ENCODE measurements at regions not wholly inside any gene's neighbourhood (a gene's known extent, or its start where the extent isn't known, plus 50 kb on each side); places are given as distances from the start of the nearest gene placed in this dataset.

DNA sequence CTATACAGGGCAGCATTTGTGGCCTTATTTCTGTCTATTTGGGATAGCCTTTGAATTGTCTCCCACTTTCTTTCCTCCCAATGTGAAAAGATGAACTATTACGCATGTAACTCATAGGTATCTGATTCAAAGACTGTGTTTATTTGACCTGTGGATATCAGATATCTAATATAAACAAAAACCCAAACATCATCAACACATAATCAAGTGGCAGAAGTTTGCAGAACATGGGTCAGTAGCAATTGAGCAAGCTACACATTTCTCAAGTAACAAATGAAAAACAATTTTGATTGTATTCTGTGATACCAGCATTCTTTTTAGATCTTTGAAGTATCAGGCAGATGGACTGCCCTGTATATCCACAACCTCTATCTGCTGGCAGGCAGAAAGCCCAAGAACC, 490.5 kb upstream of the ADGRL2 start:
- TF ChIP-seq, protein P1, sequence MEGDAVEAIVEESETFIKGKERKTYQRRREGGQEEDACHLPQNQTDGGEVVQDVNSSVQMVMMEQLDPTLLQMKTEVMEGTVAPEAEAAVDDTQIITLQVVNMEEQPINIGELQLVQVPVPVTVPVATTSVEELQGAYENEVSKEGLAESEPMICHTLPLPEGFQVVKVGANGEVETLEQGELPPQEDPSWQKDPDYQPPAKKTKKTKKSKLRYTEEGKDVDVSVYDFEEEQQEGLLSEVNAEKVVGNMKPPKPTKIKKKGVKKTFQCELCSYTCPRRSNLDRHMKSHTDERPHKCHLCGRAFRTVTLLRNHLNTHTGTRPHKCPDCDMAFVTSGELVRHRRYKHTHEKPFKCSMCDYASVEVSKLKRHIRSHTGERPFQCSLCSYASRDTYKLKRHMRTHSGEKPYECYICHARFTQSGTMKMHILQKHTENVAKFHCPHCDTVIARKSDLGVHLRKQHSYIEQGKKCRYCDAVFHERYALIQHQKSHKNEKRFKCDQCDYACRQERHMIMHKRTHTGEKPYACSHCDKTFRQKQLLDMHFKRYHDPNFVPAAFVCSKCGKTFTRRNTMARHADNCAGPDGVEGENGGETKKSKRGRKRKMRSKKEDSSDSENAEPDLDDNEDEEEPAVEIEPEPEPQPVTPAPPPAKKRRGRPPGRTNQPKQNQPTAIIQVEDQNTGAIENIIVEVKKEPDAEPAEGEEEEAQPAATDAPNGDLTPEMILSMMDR (IDR thresholded peaks at IDR 0.05) = no peak
- no peaks in the 10 kb centered on the region for H3K27me3 Mint-ChIP-seq (ENCODE audit: low read depth in 3 of 3)
- no peak overlapping the region for H3K27ac ChIP-seq (ENCODE audit: low read depth in 1 of 2, low read length in 2 of 2)
- H2AFZ ChIP-seq (ENCODE audit: insufficient read depth, low read depth, low read length, poor library complexity, severe bottlenecking) = no peak overlapping the region
- intact Hi-C loops (cut with micrococcal nuclease) = no loop called here
- peaks cover 7% of the 10 kb centered on the region for H3K4me1 Mint-ChIP-seq
- H3K79me2 ChIP-seq (ENCODE audit: insufficient read depth, low read length) = no peaks in the 10 kb centered on the region
- H4K20me1 ChIP-seq (ENCODE audit: insufficient read depth, low read length) = no peaks in the 10 kb centered on the region
- no peak for DNase-seq
- H3K4me1 ChIP-seq (ENCODE audit: control insufficient read depth in 1 of 2, insufficient read depth in 2 of 2, low read length in 2 of 2) = no peaks in the 10 kb centered on the region
- H3K9me3 ChIP-seq (replicated peaks in 1 of 2; ENCODE audit: control insufficient read depth in 1 of 2, insufficient read depth in 1 of 2, low read length in 2 of 2) = no peaks in the 10 kb centered on the region
- H3K4me3 Mint-ChIP-seq = no peak overlapping the region
- no peaks in the 10 kb centered on the region for H3K27me3 ChIP-seq (ENCODE audit: control insufficient read depth in 2 of 2, insufficient read depth in 2 of 2, low read length in 2 of 2)
- WGBS (ENCODE audit: insufficient coverage) = no CpG with 5 or more reads among the region's 1 CpG
- H3K4me2 ChIP-seq (replicated peaks; ENCODE audit: extremely low read depth, low read length, poor library complexity, severe bottlenecking) = no peak overlapping the region
- H3K9ac ChIP-seq (ENCODE audit: insufficient read depth, low read length, poor library complexity, severe bottlenecking) = no peak overlapping the region
- H3K36me3 Mint-ChIP-seq = no peaks in the 10 kb centered on the region
- no peaks in the 10 kb centered on the region for H3K36me3 ChIP-seq (replicated peaks in 1 of 2; ENCODE audit: control insufficient read depth in 1 of 2, insufficient read depth in 2 of 2, low read length in 2 of 2)
- peaks cover 0 to 3% (median 0%) of the 10 kb centered on the region in 7 donors for H3K9me3 Mint-ChIP-seq
- no peak overlapping the region for H3K4me3 ChIP-seq (replicated peaks in 1 of 3; ENCODE audit: low read depth in 2 of 3, low read length in 3 of 3)
- H3K27ac Mint-ChIP-seq = no peak overlapping the region

DNA sequence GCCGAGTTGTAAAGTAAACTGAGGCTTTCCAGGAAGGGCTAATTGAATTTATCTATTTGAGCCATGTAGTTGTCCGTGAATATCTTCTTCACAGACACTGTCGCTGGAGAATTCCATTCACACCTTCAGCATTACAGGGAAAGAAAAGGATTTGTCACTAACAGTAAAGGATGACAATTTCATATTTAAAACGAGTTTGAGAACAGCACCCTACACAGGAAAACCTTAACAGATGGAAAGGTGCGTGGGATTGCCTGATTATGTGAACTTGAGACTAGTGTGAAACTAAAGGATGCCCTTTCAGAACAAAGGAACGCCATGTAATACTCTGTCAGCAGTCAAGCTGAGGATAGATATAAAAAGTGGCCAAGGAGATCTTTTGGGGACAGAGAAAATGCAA, 492.5 kb upstream of the ADGRL2 start:
- Mint-ChIP-seq H3K27ac (no peak overlapping the region), H3K9me3 (peaks cover 0 to 3% (median 0%) of the 10 kb centered on the region in 7 donors), H3K36me3 (no peaks in the 10 kb centered on the region), H3K4me1 (no peaks in the 10 kb centered on the region), H3K27me3 (ENCODE audit: low read depth in 3 of 3) (no peaks in the 10 kb centered on the region), H3K4me3 (no peak overlapping the region)
- Histone ChIP-seq H3K9ac (ENCODE audit: insufficient read depth, low read length, poor library complexity, severe bottlenecking) (no peak overlapping the region), H3K9me3 (replicated peaks in 1 of 2; ENCODE audit: control insufficient read depth in 1 of 2, insufficient read depth in 1 of 2, low read length in 2 of 2) (no peaks in the 10 kb centered on the region), H4K20me1 (ENCODE audit: insufficient read depth, low read length) (no peaks in the 10 kb centered on the region), H3K4me2 (replicated peaks; ENCODE audit: extremely low read depth, low read length, poor library complexity, severe bottlenecking) (no peak overlapping the region), H3K27me3 (ENCODE audit: control insufficient read depth in 2 of 2, insufficient read depth in 2 of 2, low read length in 2 of 2) (no peaks in the 10 kb centered on the region), H3K36me3 (replicated peaks in 1 of 2; ENCODE audit: control insufficient read depth in 1 of 2, insufficient read depth in 2 of 2, low read length in 2 of 2) (no peaks in the 10 kb centered on the region), H3K27ac (ENCODE audit: low read depth in 1 of 2, low read length in 2 of 2) (no peak overlapping the region), H2AFZ (ENCODE audit: insufficient read depth, low read depth, low read length, poor library complexity, severe bottlenecking) (no peak overlapping the region), H3K4me3 (replicated peaks in 1 of 3; ENCODE audit: low read depth in 2 of 3, low read length in 3 of 3) (no peak overlapping the region), H3K79me2 (ENCODE audit: insufficient read depth, low read length) (no peaks in the 10 kb centered on the region), H3K4me1 (ENCODE audit: control insufficient read depth in 1 of 2, insufficient read depth in 2 of 2, low read length in 2 of 2) (no peaks in the 10 kb centered on the region)
- TF ChIP-seq, protein P1 (IDR thresholded peaks at IDR 0.05) = no peak
- intact Hi-C loops (cut with micrococcal nuclease) = no loop called here
- DNase-seq = no peak
- WGBS (ENCODE audit: insufficient coverage) = no CpG with 5 or more reads among the region's 6 CpGs
